ENCODE measurements at regions not wholly inside any gene's neighbourhood (a gene's known extent, or its start where the extent isn't known, plus 50 kb on each side); places are given as distances from the start of the nearest gene placed in this dataset.

- no peaks in the 10 kb centered on the region for H3K79me2 ChIP-seq
- H4K20me1 ChIP-seq (ENCODE audit: insufficient read depth, poor library complexity, severe bottlenecking) = no peaks in the 10 kb centered on the region
- no peak overlapping the region for H3K4me3 ChIP-seq
- no peak for DNase-seq (ENCODE audit: low spot score)
- TF ChIP-seq EZH2phosphoT487 (IDR thresholded peaks at IDR 0.05; ENCODE audit: low read depth, severe bottlenecking, unreplicated experiment) = no peak
- H3K9me3 ChIP-seq (ENCODE audit: low read depth) = no peaks in the 10 kb centered on the region
- no peak overlapping the region for H3K27ac ChIP-seq
- no peaks in the 10 kb centered on the region for H3K36me3 ChIP-seq (replicated peaks; ENCODE audit: insufficient read depth, low read depth)
- H3K9me2 ChIP-seq (replicated peaks; ENCODE audit: insufficient read depth) = no peaks in the 10 kb centered on the region
- H3K4me1 ChIP-seq (ENCODE audit: insufficient read depth) = no peaks in the 10 kb centered on the region
- 76% methylated on average over 2 of the region's 2 CpGs for WGBS (ENCODE audit: low lambda C conversion rate, missing lambda C conversion rate)
- H2AFZ ChIP-seq = no peak overlapping the region
- H3K4me2 ChIP-seq = no peak overlapping the region
- no peaks in the 10 kb centered on the region for H3K27me3 ChIP-seq
These were observed 180.1 kb downstream of the SMIM20 start for GRCh38 chr4:26094076-26094475.

GRCh38 chr4:26094911-26095310 is 180.9 kb downstream of the SMIM20 start:
- Histone ChIP-seq H3K4me1 (ENCODE audit: insufficient read depth) (no peaks in the 10 kb centered on the region), H4K20me1 (ENCODE audit: insufficient read depth, poor library complexity, severe bottlenecking) (no peaks in the 10 kb centered on the region), H3K9me3 (ENCODE audit: low read depth) (no peaks in the 10 kb centered on the region), H3K27ac (no peak overlapping the region), H3K27me3 (no peaks in the 10 kb centered on the region), H2AFZ (no peak overlapping the region), H3K9me2 (replicated peaks; ENCODE audit: insufficient read depth) (no peaks in the 10 kb centered on the region), H3K79me2 (no peaks in the 10 kb centered on the region), H3K4me3 (no peak overlapping the region), H3K4me2 (no peak overlapping the region), H3K36me3 (replicated peaks; ENCODE audit: insufficient read depth, low read depth) (no peaks in the 10 kb centered on the region)
- WGBS (ENCODE audit: low lambda C conversion rate, missing lambda C conversion rate) = 81% methylated on average over 1 of the region's 1 CpG
- DNase-seq (ENCODE audit: low spot score) = no peak
- no peak for TF ChIP-seq EZH2phosphoT487 (IDR thresholded peaks at IDR 0.05; ENCODE audit: low read depth, severe bottlenecking, unreplicated experiment)
- no peak for TF ChIP-seq CTCF (IDR thresholded peaks at IDR 0.05; ENCODE audit: poor library complexity)
- TF ChIP-seq EZH2 (IDR thresholded peaks at IDR 0.05; ENCODE audit: borderline replicate concordance) = no peak

- Histone ChIP-seq H3K27me3 (no peaks in the 10 kb centered on the region), H3K9me2 (replicated peaks; ENCODE audit: insufficient read depth) (no peaks in the 10 kb centered on the region), H3K9me3 (ENCODE audit: low read depth) (no peaks in the 10 kb centered on the region), H3K27ac (no peak overlapping the region), H2AFZ (no peak overlapping the region), H3K4me3 (no peak overlapping the region), H3K4me1 (ENCODE audit: insufficient read depth) (no peaks in the 10 kb centered on the region), H3K79me2 (no peaks in the 10 kb centered on the region), H3K4me2 (no peak overlapping the region), H4K20me1 (ENCODE audit: insufficient read depth, poor library complexity, severe bottlenecking) (no peaks in the 10 kb centered on the region), H3K36me3 (replicated peaks; ENCODE audit: insufficient read depth, low read depth) (no peaks in the 10 kb centered on the region)
- no peak for DNase-seq (ENCODE audit: low spot score)
- TF ChIP-seq EZH2phosphoT487 (IDR thresholded peaks at IDR 0.05; ENCODE audit: low read depth, severe bottlenecking, unreplicated experiment) (no peak), EZH2 (IDR thresholded peaks at IDR 0.05; ENCODE audit: borderline replicate concordance) (no peak), CTCF (IDR thresholded peaks at IDR 0.05; ENCODE audit: poor library complexity) (no peak)
These were observed 185.9 kb downstream of the SMIM20 start for GRCh38 chr4:26099967-26100366.

- H2AFZ ChIP-seq = no peak overlapping the region
- H3K4me2 ChIP-seq = no peak overlapping the region
- H3K4me1 ChIP-seq (ENCODE audit: insufficient read depth) = no peaks in the 10 kb centered on the region
- no peaks in the 10 kb centered on the region for H3K36me3 ChIP-seq (replicated peaks; ENCODE audit: insufficient read depth, low read depth)
- H3K9me3 ChIP-seq (ENCODE audit: low read depth) = no peaks in the 10 kb centered on the region
- H3K9me2 ChIP-seq (replicated peaks; ENCODE audit: insufficient read depth) = no peaks in the 10 kb centered on the region
- 70% methylated on average over 4 of the region's 4 CpGs for WGBS (ENCODE audit: low lambda C conversion rate, missing lambda C conversion rate)
- no peak overlapping the region for H3K27ac ChIP-seq
- DNase-seq (ENCODE audit: low spot score) = peak; percentile 32
- no peaks in the 10 kb centered on the region for H3K27me3 ChIP-seq
- H3K79me2 ChIP-seq = no peaks in the 10 kb centered on the region
- no peak for TF ChIP-seq CTCF (IDR thresholded peaks at IDR 0.05; ENCODE audit: poor library complexity)
- TF ChIP-seq EZH2phosphoT487 (IDR thresholded peaks at IDR 0.05; ENCODE audit: low read depth, severe bottlenecking, unreplicated experiment) = no peak
- TF ChIP-seq EZH2 (IDR thresholded peaks at IDR 0.05; ENCODE audit: borderline replicate concordance) = no peak
- no peaks in the 10 kb centered on the region for H4K20me1 ChIP-seq (ENCODE audit: insufficient read depth, poor library complexity, severe bottlenecking)
- no peak overlapping the region for H3K4me3 ChIP-seq
These were observed 187.0 kb downstream of the SMIM20 start for GRCh38 chr4:26101011-26101410.

All from hepatocyte (in vitro differentiated cells).